HepG2 (cell line): ENCODE measurements at regions not wholly inside any gene's neighbourhood (a gene's known extent, or its start where the extent isn't known, plus 50 kb on each side); places are given as distances from the start of the nearest gene placed in this dataset.
A peak's percentile ranks its signal among the peaks of the same experiment; 100 is the strongest.

Experiments used
- ATAC-seq: fragments of 200-7000 bp; cut with Tn5 transposase; 3 replicates; pipeline ENCODE4 v1.9.1; 2020; ENCODE audit warnings: mild to moderate bottlenecking, moderate library complexity
- BruUV-seq: library from RNA; stranded (reverse); fragments of 400-500 nt; replicated peaks from 2 replicates; lab custom pipeline; 2021; lab: Mats Ljungman, UMichigan
- CTCF ChIA-PET: fragments of 300-600 bp; formaldehyde crosslinking; extraction: SDS; loops from one replicate; lab custom pipeline; 2021; ENCODE audit warnings: low total read pairs, inconsistent platforms, low intra/inter-chr PET ratio; lab: Yijun Ruan, JAX
- POLR2A ChIA-PET: fragments of 350-600 bp; sonication (Branson Sonifier 250); formaldehyde crosslinking; loops from one replicate; lab custom pipeline; 2020; ENCODE audit warnings: antibody characterized with exemption, inconsistent platforms; lab: Yijun Ruan, JAX
- DNase-seq: peaks from one replicate; pipeline ENCODE4 v3.0.0-alpha.2; 2015; ENCODE audit warnings: low spot score
- FAIRE-seq: peaks from 3 replicates; lab custom pipeline; 2011; peaks lifted over from hg19 to GRCh38; lab: Jason Lieb, UNC
- H2AFZ ChIP-seq: one replicate; pipeline ENCODE4 v1.6.1; 2011; ENCODE audit warnings: low read length, inconsistent platforms
- H3K27ac ChIP-seq: fragments of 300-600 bp; 3 replicates; pipeline ENCODE4 v1.8.0; 2011; ENCODE audit warnings: mixed run types, mild to moderate bottlenecking, mixed read lengths, low read length, inconsistent platforms; ENCODE audit not compliant: insufficient read depth; ENCODE audit errors: extremely low read length
- H3K27me3 ChIP-seq, 2 experiments: fragments of 200-600 bp in 1 of 2; 2 replicates in 1 of 2; 3 replicates in 1 of 2; pipeline versions ENCODE4 v1.6.0 to v1.8.0; 2011; ENCODE audit warnings: low read length in 2 of 2, mild to moderate bottlenecking in 2 of 2, moderate library complexity in 2 of 2, inconsistent platforms in 1 of 2; ENCODE audit not compliant: insufficient read depth in 2 of 2, control insufficient read depth in 1 of 2
- H3K36me3 ChIP-seq, 2 experiments: fragments of 200-600 bp in 1 of 2; replicated peaks in 1 of 2; 2 replicates in 1 of 2; 3 replicates in 1 of 2; pipeline versions ENCODE4 v1.5.1 to v1.8.0; 2011; ENCODE audit warnings: low read length in 2 of 2, inconsistent platforms in 1 of 2; ENCODE audit not compliant: insufficient read depth in 2 of 2, control insufficient read depth in 1 of 2
- H3K4me1 ChIP-seq: 2 replicates; pipeline ENCODE4 v1.5.1; 2012; ENCODE audit warnings: low read length, inconsistent platforms; ENCODE audit not compliant: insufficient read depth
- H3K4me2 ChIP-seq: 2 replicates; pipeline ENCODE4 v1.6.0; 2011; ENCODE audit warnings: low read depth, low read length, inconsistent platforms
- H3K4me3 ChIP-seq, 3 experiments: fragments of 200-600 bp in 1 of 3; sonication (generic), shearing (Covaris generic) in 1 of 3; replicated peaks in 1 of 3; 2 replicates each; pipeline ENCODE4 v1.5.1; 2011 to 2016; ENCODE audit warnings: low read length in 3 of 3, inconsistent platforms in 2 of 3, low read depth in 2 of 3, mild to moderate bottlenecking in 2 of 3, control low read depth in 1 of 3, mixed read lengths in 1 of 3; ENCODE audit not compliant: insufficient read depth in 1 of 3
- H3K79me2 ChIP-seq: one replicate; pipeline ENCODE4 v1.6.1; 2011; ENCODE audit warnings: low read length, inconsistent platforms; ENCODE audit not compliant: insufficient read depth
- H3K9ac ChIP-seq: 2 replicates; pipeline ENCODE4 v1.6.0; 2011; ENCODE audit warnings: mild to moderate bottlenecking, low read depth, low read length, inconsistent platforms; ENCODE audit not compliant: insufficient read depth
- H3K9me3 ChIP-seq: 2 replicates; pipeline ENCODE4 v1.5.1; 2012; ENCODE audit warnings: mild to moderate bottlenecking, low read length
- H4K20me1 ChIP-seq: 2 replicates; pipeline ENCODE4 v1.6.0; 2011; ENCODE audit warnings: inconsistent platforms, mild to moderate bottlenecking, low read length, moderate library complexity; ENCODE audit not compliant: insufficient read depth
- HOXA7 ChIP-seq: sonication (generic); formaldehyde crosslinking; IDR thresholded peaks from 2 replicates; pipeline ENCODE4 v1.8.1; 2022; ENCODE audit warnings: mild to moderate bottlenecking, missing genetic modification reagents, moderate library complexity
- MAZ ChIP-seq, 2 experiments: sonication (generic) in 1 of 2; formaldehyde crosslinking in 1 of 2; IDR thresholded peaks; 2 replicates each; pipeline versions ENCODE4 v1.5.0 to v1.6.1; 2012 to 2020; ENCODE audit warnings: low read depth in 2 of 2, mild to moderate bottlenecking in 2 of 2, borderline replicate concordance in 1 of 2, improper control_type of control experiment in 1 of 2, low read length in 1 of 2, missing genetic modification reagents in 1 of 2, moderate library complexity in 1 of 2
- RXRB ChIP-seq: IDR thresholded peaks from 2 replicates; pipeline ENCODE4 v1.6.1; 2016; ENCODE audit warnings: borderline replicate concordance, missing genetic modification reagents, missing compliant biosample characterization
- SALL1 ChIP-seq: sonication (generic); formaldehyde crosslinking; IDR thresholded peaks from 2 replicates; pipeline ENCODE4 v1.8.0; 2022; ENCODE audit warnings: mild to moderate bottlenecking, missing genetic modification reagents
- THAP11 ChIP-seq: IDR thresholded peaks from 2 replicates; pipeline ENCODE4 v1.6.1; 2016; ENCODE audit warnings: missing biosample characterization, missing genetic modification reagents
- ZNF121 ChIP-seq: sonication (generic); formaldehyde crosslinking; IDR thresholded peaks from 2 replicates; pipeline ENCODE4 v1.5.0; 2020; ENCODE audit warnings: mild to moderate bottlenecking, missing genetic modification reagents
- ZSCAN9 ChIP-seq: IDR thresholded peaks from 2 replicates; pipeline ENCODE4 v1.6.1; 2016; ENCODE audit warnings: borderline replicate concordance
- WGBS: methylation state at CpG from one replicate; pipeline ENCODE4 v1.1.6; 2017; ENCODE audit warnings: low lambda C conversion rate; 5-methylcytosine and 5-hydroxymethylcytosine counted together
- in situ Hi-C: cut with HindIII; loops from 2 replicates; pipeline ENCODE4 v1.10.0; 2017; ENCODE audit warnings: low pct_unique_long_range_greater_than_20kb; ENCODE audit not compliant: extremely low pct_ligation_motif_present
- intact Hi-C: fragments of 100-400 bp; cut with micrococcal nuclease; formaldehyde crosslinking; loops from one replicate; pipeline ENCODE4 v1.10.0; 2022; ENCODE audit not compliant: unreplicated experiment
- TF ChIP-seq, protein P1 (sequence below): sonication (generic); formaldehyde crosslinking; IDR thresholded peaks from 2 replicates; pipeline ENCODE4 v1.9.0; 2022; ENCODE audit warnings: low read depth, missing genetic modification reagents
- TF ChIP-seq, protein P2 (sequence below): sonication (generic); formaldehyde crosslinking; IDR thresholded peaks from 2 replicates; pipeline ENCODE4 v1.4.0; 2020; ENCODE audit warnings: missing genetic modification reagents

DNA sequence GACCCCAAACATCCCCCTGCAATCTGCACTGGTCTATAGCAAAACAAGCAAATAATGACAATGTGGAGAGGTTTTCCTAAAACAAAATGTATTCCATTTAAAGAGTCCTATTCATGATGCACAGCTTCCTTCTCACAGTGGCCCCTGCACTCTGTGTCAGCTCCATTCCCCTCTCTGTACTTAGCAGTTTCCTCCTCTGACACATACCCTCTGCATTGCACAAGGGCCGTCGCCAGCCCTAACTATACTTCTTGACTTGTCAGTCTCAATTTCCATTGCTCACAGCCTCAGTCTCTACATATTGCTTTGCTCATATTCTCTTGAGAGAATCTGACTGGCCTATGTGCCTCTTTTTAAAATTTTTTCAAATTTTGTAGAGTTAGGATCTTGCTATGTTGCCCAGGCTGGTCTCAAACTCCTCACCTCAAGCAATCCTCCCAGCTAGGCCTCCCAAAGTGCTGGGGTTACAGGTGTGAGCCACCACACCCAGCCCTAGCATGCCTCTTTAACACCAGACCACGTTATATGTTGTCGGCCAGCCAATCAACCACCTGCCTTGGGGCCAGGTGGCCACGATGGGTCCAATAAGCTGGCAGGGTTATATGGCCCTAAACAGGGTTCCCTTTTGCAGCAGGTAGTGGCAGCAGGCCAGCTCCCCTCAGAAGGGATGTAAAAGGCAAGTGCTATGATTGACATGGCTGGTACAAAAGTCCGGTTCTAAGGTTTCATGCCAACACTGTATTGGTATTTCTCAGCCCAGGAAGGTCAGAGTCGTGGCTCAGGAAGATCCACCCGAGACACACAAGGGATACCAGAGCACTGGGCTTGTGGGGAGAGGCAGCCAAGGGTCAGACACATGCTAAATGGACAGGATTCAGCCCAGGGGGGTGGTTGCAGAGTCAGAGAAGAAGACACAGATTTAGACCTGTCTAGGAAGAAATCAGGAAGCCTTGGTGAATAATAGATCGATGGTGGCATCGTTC lies 59.0 kb upstream of the SMAD3 start:
- no peak for FAIRE-seq

DNA sequence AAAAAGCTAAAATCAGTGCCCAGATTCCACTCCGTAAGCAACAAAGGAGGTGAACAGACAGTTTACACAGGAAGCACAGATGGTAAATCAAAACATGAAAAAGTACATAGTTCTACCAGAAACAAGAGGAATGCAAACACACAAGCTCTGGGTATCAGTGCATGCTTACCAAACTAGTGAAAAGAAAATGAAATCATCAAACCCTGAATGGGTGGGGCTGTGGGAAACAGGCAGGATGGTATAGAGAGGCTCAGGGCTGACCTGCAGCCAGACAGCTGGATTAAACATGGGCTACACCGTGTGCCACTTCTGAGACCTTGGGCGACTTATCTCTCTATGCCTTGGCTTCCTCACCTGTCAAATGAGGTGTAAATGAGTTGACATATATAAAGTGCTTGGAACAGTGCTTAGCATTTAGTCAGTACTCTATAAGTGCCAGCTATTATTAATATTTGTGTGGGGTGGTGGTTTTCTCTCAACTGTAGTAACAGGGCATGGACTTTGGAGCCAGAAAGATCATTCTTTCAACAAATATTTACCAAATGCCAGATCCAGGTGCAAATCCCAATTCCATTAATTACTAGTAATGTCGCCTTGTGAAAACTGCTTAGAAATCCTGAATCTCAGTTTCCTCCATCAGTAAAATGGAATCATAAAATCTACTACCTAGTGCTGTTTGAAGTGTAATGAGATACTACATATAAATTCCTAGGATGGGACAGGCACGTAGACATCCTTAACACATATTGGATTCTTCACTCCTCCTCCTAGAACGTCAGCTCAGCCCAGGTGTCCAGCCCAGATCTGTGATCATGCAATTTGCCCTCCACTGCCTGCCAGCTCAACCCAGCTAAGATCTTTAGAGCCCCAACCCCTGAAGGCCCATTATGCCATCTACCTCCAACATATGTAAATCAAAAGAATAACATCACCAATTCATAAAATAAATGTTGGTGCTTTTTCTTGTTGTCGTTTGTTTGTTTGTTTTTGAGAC lies 55.5 kb upstream of the SMAD3 start:
- no peak overlapping the region for H2AFZ ChIP-seq
- ATAC-seq, result peak; percentile 62
- H3K27me3 ChIP-seq, result no peaks in the 10 kb centered on the region
- H4K20me1 ChIP-seq, result no peaks in the 10 kb centered on the region; the same call in 1 of the 2 replicates
- H3K9ac ChIP-seq, result no peak overlapping the region
- in situ Hi-C loops, result no loop called here
- peak; percentile 33 for DNase-seq
- ChIA-PET POLR2A (interaction anchor here (1.0 to 1.8 kb wide), 6 partner anchors 19 to 54 kb away, joined by 3 to 12 read pairs (median 4); no protein-coding TSS in a partner anchor), CTCF (no interaction called here)
- H3K4me2 ChIP-seq, result peak overlapping the region; percentile 52
- H3K4me3 ChIP-seq, result no peak overlapping the region; a peak in 2 of 6 replicates
- H3K4me1 ChIP-seq, result peaks cover 32% of the 10 kb centered on the region
- H3K36me3 ChIP-seq, result no peaks in the 10 kb centered on the region; a peak in 3 of 5 replicates
- FAIRE-seq, result no peak
- H3K9me3 ChIP-seq, result no peaks in the 10 kb centered on the region
- 41% methylated on average over 7 of the region's 7 CpGs for WGBS
- no peaks in the 10 kb centered on the region for H3K79me2 ChIP-seq
- no TSS peak for BruUV-seq
- intact Hi-C loops, result no loop called here
- no peak overlapping the region for H3K27ac ChIP-seq
- TF ChIP-seq SALL1 (peak; percentile 42; the same call in 1 of the 2 replicates), THAP11 (CRISPR knock-in tag) (0 out of 2 replicates have a peak, but pooled peaks have one; percentile 17), RXRB (CRISPR knock-in tag) (0 out of 2 replicates have a peak, but pooled peaks have one; percentile 8), MAZ (IDR thresholded peaks at IDR 0.05; ENCODE audit: borderline replicate concordance, low read depth, low read length) (no peak), MAZ (CRISPR knock-in tag; IDR thresholded peaks at IDR 0.05; ENCODE audit: low read depth) (no peak), HOXA7 (no peak)
- TF ChIP-seq, protein P1, sequence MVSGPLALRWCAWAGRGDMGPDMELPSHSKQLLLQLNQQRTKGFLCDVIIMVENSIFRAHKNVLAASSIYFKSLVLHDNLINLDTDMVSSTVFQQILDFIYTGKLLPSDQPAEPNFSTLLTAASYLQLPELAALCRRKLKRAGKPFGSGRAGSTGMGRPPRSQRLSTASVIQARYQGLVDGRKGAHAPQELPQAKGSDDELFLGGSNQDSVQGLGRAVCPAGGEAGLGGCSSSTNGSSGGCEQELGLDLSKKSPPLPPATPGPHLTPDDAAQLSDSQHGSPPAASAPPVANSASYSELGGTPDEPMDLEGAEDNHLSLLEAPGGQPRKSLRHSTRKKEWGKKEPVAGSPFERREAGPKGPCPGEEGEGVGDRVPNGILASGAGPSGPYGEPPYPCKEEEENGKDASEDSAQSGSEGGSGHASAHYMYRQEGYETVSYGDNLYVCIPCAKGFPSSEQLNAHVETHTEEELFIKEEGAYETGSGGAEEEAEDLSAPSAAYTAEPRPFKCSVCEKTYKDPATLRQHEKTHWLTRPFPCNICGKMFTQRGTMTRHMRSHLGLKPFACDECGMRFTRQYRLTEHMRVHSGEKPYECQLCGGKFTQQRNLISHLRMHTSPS (CRISPR knock-in tag), result 0 out of 2 replicates have a peak, but pooled peaks have one; percentile 38
- TF ChIP-seq, protein P2, sequence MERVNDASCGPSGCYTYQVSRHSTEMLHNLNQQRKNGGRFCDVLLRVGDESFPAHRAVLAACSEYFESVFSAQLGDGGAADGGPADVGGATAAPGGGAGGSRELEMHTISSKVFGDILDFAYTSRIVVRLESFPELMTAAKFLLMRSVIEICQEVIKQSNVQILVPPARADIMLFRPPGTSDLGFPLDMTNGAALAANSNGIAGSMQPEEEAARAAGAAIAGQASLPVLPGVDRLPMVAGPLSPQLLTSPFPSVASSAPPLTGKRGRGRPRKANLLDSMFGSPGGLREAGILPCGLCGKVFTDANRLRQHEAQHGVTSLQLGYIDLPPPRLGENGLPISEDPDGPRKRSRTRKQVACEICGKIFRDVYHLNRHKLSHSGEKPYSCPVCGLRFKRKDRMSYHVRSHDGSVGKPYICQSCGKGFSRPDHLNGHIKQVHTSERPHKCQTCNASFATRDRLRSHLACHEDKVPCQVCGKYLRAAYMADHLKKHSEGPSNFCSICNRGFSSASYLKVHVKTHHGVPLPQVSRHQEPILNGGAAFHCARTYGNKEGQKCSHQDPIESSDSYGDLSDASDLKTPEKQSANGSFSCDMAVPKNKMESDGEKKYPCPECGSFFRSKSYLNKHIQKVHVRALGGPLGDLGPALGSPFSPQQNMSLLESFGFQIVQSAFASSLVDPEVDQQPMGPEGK (CRISPR knock-in tag), result no peak

More for the DNA sequence above, 59.0 kb upstream of the SMAD3 start:
- H3K9me3 ChIP-seq, result no peaks in the 10 kb centered on the region
- ChIA-PET POLR2A (no interaction called here), CTCF (no interaction called here)
- in situ Hi-C loops (no loop called here), intact Hi-C loops (no loop called here)
- DNase-seq (no peak), ATAC-seq (no peak)
- no peaks in the 10 kb centered on the region; the same call in 1 of the 2 replicates for H4K20me1 ChIP-seq
- H3K4me2 ChIP-seq, result no peak overlapping the region
- H3K79me2 ChIP-seq, result no peaks in the 10 kb centered on the region
- no peak overlapping the region for H3K4me3 ChIP-seq
- H3K36me3 ChIP-seq, result no peaks in the 10 kb centered on the region
- WGBS, result 90% methylated on average over 10 of the region's 10 CpGs
- BruUV-seq, result no TSS peak
- peak; percentile 60; the same call in 1 of the 2 replicates for TF ChIP-seq ZNF121 (CRISPR knock-in tag)
- no peak for TF ChIP-seq ZSCAN9 (CRISPR knock-in tag)
- TF ChIP-seq, all 625 proteins: peak for 1
- Histone ChIP-seq H3K9ac (no peak overlapping the region), H2AFZ (no peak overlapping the region), H3K4me1 (peaks cover 28% of the 10 kb centered on the region), H3K27me3 (no peaks in the 10 kb centered on the region), H3K27ac (no peak overlapping the region)
